Naive thymus-derived CD8-positive, alpha-beta T cell (primary cell): ENCODE measurements at regions not wholly inside any gene's neighbourhood (a gene's known extent, or its start where the extent isn't known, plus 50 kb on each side); places are given as distances from the start of the nearest gene placed in this dataset.
A peak's percentile ranks its signal among the peaks of the same experiment; 100 is the strongest.

Source experiments
- ATAC-seq, 2 donors: fragments of 150-1000 bp; cut with Tn5 transposase in 1 of 2; sonication (Bioruptor Pico), chemical (Tn5 transposase) in 1 of 2; 1 replicate in 1 of 2; 2 replicates in 1 of 2; pipeline ENCODE4 v1.10.0; 2021; ENCODE audit warnings: mild to moderate bottlenecking in 2 of 2, moderate library complexity in 2 of 2
- POLR2A ChIA-PET: fragments of 350-600 bp; sonication (Branson Sonifier 250); formaldehyde crosslinking; loops from one replicate; lab custom pipeline; 2021; ENCODE audit warnings: antibody characterized with exemption; lab: Charles Lee
- DNase-seq, 10 donors: peaks; one replicate each; pipeline versions ENCODE4 v3.0.0 to v3.0.0-alpha.2; 2020 to 2022
- H3K27ac Mint-ChIP-seq, 10 donors: one replicate each; pipeline ENCODE4 v1.8.0; 2020 to 2022; ENCODE audit warnings: mild to moderate bottlenecking in 10 of 10, mixed read lengths in 10 of 10, moderate library complexity in 4 of 10, inconsistent platforms in 1 of 10
- H3K27me3 Mint-ChIP-seq, 5 donors: one replicate each; pipeline ENCODE4 v1.8.0; 2021 to 2022; ENCODE audit warnings: mixed read lengths in 5 of 5
- H3K36me3 Mint-ChIP-seq, 3 donors: one replicate each; pipeline ENCODE4 v1.8.0; 2020 to 2022; ENCODE audit warnings: mixed read lengths in 3 of 3, mild to moderate bottlenecking in 2 of 3, inconsistent platforms in 1 of 3
- H3K4me1 Mint-ChIP-seq, 4 donors: one replicate each; pipeline ENCODE4 v1.8.0; 2021 to 2022; ENCODE audit warnings: mixed read lengths in 4 of 4
- H3K4me3 Mint-ChIP-seq, 10 donors: one replicate each; pipeline ENCODE4 v1.8.0; 2020 to 2022; ENCODE audit warnings: mild to moderate bottlenecking in 10 of 10, mixed read lengths in 10 of 10, moderate library complexity in 6 of 10, inconsistent platforms in 1 of 10
- H3K9me3 Mint-ChIP-seq, 9 donors: one replicate each; pipeline ENCODE4 v1.8.0; 2020 to 2022; ENCODE audit warnings: mixed read lengths in 9 of 9, mild to moderate bottlenecking in 3 of 9, inconsistent platforms in 1 of 9, moderate library complexity in 1 of 9

GRCh38 chr21:28615276-28615675 is 377.4 kb downstream of the LTN1 start:
- H3K4me3 Mint-ChIP-seq = no peak overlapping the region
- ATAC-seq (no peak), DNase-seq (no peak)
- H3K9me3 Mint-ChIP-seq = peaks cover 0 to 16% (median 6%) of the 10 kb centered on the region in 9 donors
- peaks cover 0 to 2% (median under 1%) of the 10 kb centered on the region in 4 donors for H3K4me1 Mint-ChIP-seq
- POLR2A ChIA-PET = no interaction called here
- no peak overlapping the region for H3K27ac Mint-ChIP-seq
- no peaks in the 10 kb centered on the region for H3K27me3 Mint-ChIP-seq
- peaks cover 0 to 20% (median 14%) of the 10 kb centered on the region in 3 donors for H3K36me3 Mint-ChIP-seq

GRCh38 chr21:28614791-28615190 is 377.9 kb downstream of the LTN1 start:
- H3K9me3 Mint-ChIP-seq = peaks cover 0 to 19% (median 7%) of the 10 kb centered on the region in 9 donors
- no peaks in the 10 kb centered on the region for H3K27me3 Mint-ChIP-seq
- H3K27ac Mint-ChIP-seq = no peak overlapping the region
- POLR2A ChIA-PET = no interaction called here
- ATAC-seq = no peak
- H3K4me1 Mint-ChIP-seq = peaks cover 0 to 2% (median under 1%) of the 10 kb centered on the region in 4 donors
- H3K4me3 Mint-ChIP-seq = no peak overlapping the region
- peaks cover 0 to 24% (median 17%) of the 10 kb centered on the region in 3 donors for H3K36me3 Mint-ChIP-seq
- no peak for DNase-seq

- ATAC-seq (no peak), DNase-seq (no peak)
- Mint-ChIP-seq H3K4me3 (peak overlapping the region in 1 of 10 donors; percentile 17), H3K27ac (peak overlapping the region in 1 of 10 donors; percentile 10), H3K36me3 (peaks cover 0 to 34% (median 19%) of the 10 kb centered on the region in 3 donors), H3K27me3 (no peaks in the 10 kb centered on the region), H3K4me1 (peaks cover 13 to 32% (median 26%) of the 10 kb centered on the region in 4 donors), H3K9me3 (peaks cover 1 to 29% (median 13%) of the 10 kb centered on the region in 9 donors)
- POLR2A ChIA-PET = no interaction called here
Observed at GRCh38 chr21:28608646-28609045, 384.0 kb downstream of the LTN1 start.

GRCh38 chr21:28607545-28607944 is 385.1 kb downstream of the LTN1 start:
- Mint-ChIP-seq H3K36me3 (peaks cover 0 to 34% (median 19%) of the 10 kb centered on the region in 3 donors), H3K4me1 (peaks cover 14 to 34% (median 28%) of the 10 kb centered on the region in 4 donors), H3K27ac (no peak overlapping the region), H3K4me3 (no peak overlapping the region), H3K27me3 (no peaks in the 10 kb centered on the region), H3K9me3 (peaks cover 4 to 29% (median 13%) of the 10 kb centered on the region in 9 donors)
- POLR2A ChIA-PET = no interaction called here
- DNase-seq = no peak
- ATAC-seq = no peak

GRCh38 chr21:28604946-28605537 is 387.6 kb downstream of the LTN1 start:
- H3K27me3 Mint-ChIP-seq = no peaks in the 10 kb centered on the region
- H3K36me3 Mint-ChIP-seq = peaks cover 7 to 27% (median 23%) of the 10 kb centered on the region in 3 donors
- POLR2A ChIA-PET = no interaction called here
- DNase-seq (peak in 5 of 10 donors; percentile 5 to 70 (median 43)), ATAC-seq (peak; percentile 100)
- peaks cover 14 to 34% (median 28%) of the 10 kb centered on the region in 4 donors for H3K4me1 Mint-ChIP-seq
- peak overlapping the region; percentile 40 to 81 (median 69) for H3K4me3 Mint-ChIP-seq
- H3K9me3 Mint-ChIP-seq = peaks cover 14 to 27% (median 20%) of the 10 kb centered on the region in 9 donors
- H3K27ac Mint-ChIP-seq = peak overlapping the region in 7 of 10 donors; percentile 8 to 83 (median 49)

- ATAC-seq (no peak), DNase-seq (no peak)
- peaks cover 11 to 29% (median 22%) of the 10 kb centered on the region in 4 donors for H3K4me1 Mint-ChIP-seq
- peaks cover 15 to 39% (median 26%) of the 10 kb centered on the region in 3 donors for H3K36me3 Mint-ChIP-seq
- POLR2A ChIA-PET = no interaction called here
- H3K4me3 Mint-ChIP-seq = no peak overlapping the region
- no peaks in the 10 kb centered on the region for H3K27me3 Mint-ChIP-seq
- no peak overlapping the region for H3K27ac Mint-ChIP-seq
- peaks cover 5 to 38% (median 27%) of the 10 kb centered on the region in 9 donors for H3K9me3 Mint-ChIP-seq
Observed at GRCh38 chr21:28602546-28602945, 390.1 kb downstream of the LTN1 start.

GRCh38 chr21:28598214-28598613 is 394.5 kb downstream of the LTN1 start:
- Mint-ChIP-seq H3K4me1 (peaks cover 0 to under 1% (median 0%) of the 10 kb centered on the region in 4 donors), H3K27ac (no peak overlapping the region), H3K9me3 (peaks cover 5 to 40% (median 32%) of the 10 kb centered on the region in 9 donors), H3K4me3 (no peak overlapping the region), H3K36me3 (peaks cover 17 to 45% (median 36%) of the 10 kb centered on the region in 3 donors), H3K27me3 (no peaks in the 10 kb centered on the region)
- DNase-seq (no peak), ATAC-seq (no peak)
- POLR2A ChIA-PET = no interaction called here

GRCh38 chr21:28592205-28592865 is 400.3 kb downstream of the LTN1 start:
- Mint-ChIP-seq H3K36me3 (peaks cover 0 to 19% (median 13%) of the 10 kb centered on the region in 3 donors), H3K9me3 (peaks cover 0 to 10% (median under 1%) of the 10 kb centered on the region in 9 donors), H3K4me1 (peaks cover 0 to 2% (median 0%) of the 10 kb centered on the region in 4 donors), H3K27ac (no peak overlapping the region), H3K27me3 (no peaks in the 10 kb centered on the region), H3K4me3 (no peak overlapping the region)
- DNase-seq (no peak), ATAC-seq (no peak)
- POLR2A ChIA-PET = no interaction called here

- Mint-ChIP-seq H3K9me3 (peaks cover 0 to 12% (median 4%) of the 10 kb centered on the region in 9 donors), H3K27ac (no peak overlapping the region), H3K36me3 (peaks cover under 1 to 21% (median 20%) of the 10 kb centered on the region in 3 donors), H3K27me3 (no peaks in the 10 kb centered on the region), H3K4me1 (peaks cover 0 to 2% (median 0%) of the 10 kb centered on the region in 4 donors), H3K4me3 (no peak overlapping the region)
- DNase-seq (no peak), ATAC-seq (no peak)
- POLR2A ChIA-PET = no interaction called here
Observed at GRCh38 chr21:28590676-28591075, 402.0 kb downstream of the LTN1 start.

- Mint-ChIP-seq H3K27me3 (no peaks in the 10 kb centered on the region), H3K36me3 (peaks cover 3 to 26% (median 23%) of the 10 kb centered on the region in 3 donors), H3K4me3 (no peak overlapping the region), H3K4me1 (peaks cover 0 to 2% (median 0%) of the 10 kb centered on the region in 4 donors), H3K27ac (no peak overlapping the region), H3K9me3 (peaks cover 2 to 18% (median 5%) of the 10 kb centered on the region in 9 donors)
- ATAC-seq = no peak
- no peak for DNase-seq
- POLR2A ChIA-PET = no interaction called here
Observed at GRCh38 chr21:28590026-28590425, 402.7 kb downstream of the LTN1 start.

- DNase-seq (no peak), ATAC-seq (no peak)
- no peak overlapping the region for H3K4me3 Mint-ChIP-seq
- H3K27ac Mint-ChIP-seq = no peak overlapping the region
- peaks cover 3 to 26% (median 23%) of the 10 kb centered on the region in 3 donors for H3K36me3 Mint-ChIP-seq
- H3K9me3 Mint-ChIP-seq = peaks cover 2 to 18% (median 9%) of the 10 kb centered on the region in 9 donors
- POLR2A ChIA-PET = no interaction called here
- H3K4me1 Mint-ChIP-seq = peaks cover 0 to 2% (median 0%) of the 10 kb centered on the region in 4 donors
- no peaks in the 10 kb centered on the region for H3K27me3 Mint-ChIP-seq
Observed at GRCh38 chr21:28588997-28589396, 403.7 kb downstream of the LTN1 start.

GRCh38 chr21:28587748-28588147 is 404.9 kb downstream of the LTN1 start:
- POLR2A ChIA-PET = no interaction called here
- ATAC-seq = no peak
- no peak overlapping the region for H3K4me3 Mint-ChIP-seq

GRCh38 chr21:28581976-28582375 is 410.7 kb downstream of the LTN1 start:
- Mint-ChIP-seq H3K27ac (no peak overlapping the region), H3K27me3 (no peaks in the 10 kb centered on the region), H3K36me3 (peaks cover 11 to 30% (median 20%) of the 10 kb centered on the region in 3 donors), H3K4me1 (no peaks in the 10 kb centered on the region), H3K9me3 (peaks cover 2 to 33% (median 12%) of the 10 kb centered on the region in 9 donors), H3K4me3 (no peak overlapping the region)
- DNase-seq (no peak), ATAC-seq (no peak)
- POLR2A ChIA-PET = no interaction called here

More at GRCh38 chr21:28587748-28588147, 404.9 kb downstream of the LTN1 start:
- Mint-ChIP-seq H3K27me3 (no peaks in the 10 kb centered on the region), H3K27ac (no peak overlapping the region), H3K4me1 (peaks cover 0 to 2% (median 0%) of the 10 kb centered on the region in 4 donors), H3K9me3 (peaks cover 2 to 18% (median 9%) of the 10 kb centered on the region in 9 donors), H3K36me3 (peaks cover 3 to 27% (median 26%) of the 10 kb centered on the region in 3 donors)
- DNase-seq = no peak
